ENCODE measurements at regions not wholly inside any gene's neighbourhood (a gene's known extent, or its start where the extent isn't known, plus 50 kb on each side); places are given as distances from the start of the nearest gene placed in this dataset.

DNA sequence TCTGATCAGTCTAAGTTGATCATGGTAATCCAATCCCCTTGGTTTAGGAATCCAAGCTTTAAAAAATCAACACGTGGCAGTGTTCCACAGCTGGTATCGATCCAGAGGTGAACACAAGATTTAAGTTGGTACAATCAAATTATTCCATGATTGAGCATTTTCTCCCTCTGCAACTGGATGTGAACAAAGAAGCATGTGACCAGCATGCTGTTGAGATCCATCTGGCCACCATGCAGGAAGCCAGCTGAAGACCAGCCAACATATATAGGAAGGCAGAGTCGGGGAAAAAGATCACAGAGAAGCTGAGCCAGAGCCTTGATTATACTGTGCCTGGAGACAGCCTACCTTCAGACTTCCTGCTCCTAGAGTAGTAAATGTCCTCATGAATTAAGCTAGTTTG lies 158.3 kb downstream of the SEC23A start:
- TF ChIP-seq EP300 (IDR thresholded peaks at IDR 0.05) (no peak), POLR2A (IDR thresholded peaks at IDR 0.05) (no peak)
- TF ChIP-seq, protein P1, sequence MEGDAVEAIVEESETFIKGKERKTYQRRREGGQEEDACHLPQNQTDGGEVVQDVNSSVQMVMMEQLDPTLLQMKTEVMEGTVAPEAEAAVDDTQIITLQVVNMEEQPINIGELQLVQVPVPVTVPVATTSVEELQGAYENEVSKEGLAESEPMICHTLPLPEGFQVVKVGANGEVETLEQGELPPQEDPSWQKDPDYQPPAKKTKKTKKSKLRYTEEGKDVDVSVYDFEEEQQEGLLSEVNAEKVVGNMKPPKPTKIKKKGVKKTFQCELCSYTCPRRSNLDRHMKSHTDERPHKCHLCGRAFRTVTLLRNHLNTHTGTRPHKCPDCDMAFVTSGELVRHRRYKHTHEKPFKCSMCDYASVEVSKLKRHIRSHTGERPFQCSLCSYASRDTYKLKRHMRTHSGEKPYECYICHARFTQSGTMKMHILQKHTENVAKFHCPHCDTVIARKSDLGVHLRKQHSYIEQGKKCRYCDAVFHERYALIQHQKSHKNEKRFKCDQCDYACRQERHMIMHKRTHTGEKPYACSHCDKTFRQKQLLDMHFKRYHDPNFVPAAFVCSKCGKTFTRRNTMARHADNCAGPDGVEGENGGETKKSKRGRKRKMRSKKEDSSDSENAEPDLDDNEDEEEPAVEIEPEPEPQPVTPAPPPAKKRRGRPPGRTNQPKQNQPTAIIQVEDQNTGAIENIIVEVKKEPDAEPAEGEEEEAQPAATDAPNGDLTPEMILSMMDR (IDR thresholded peaks at IDR 0.05), result no peak

All from gastroesophageal sphincter (tissue), 3 donors.